HG02943 (cell line): ENCODE measurements at regions not wholly inside any gene's neighbourhood (a gene's known extent, or its start where the extent isn't known, plus 50 kb on each side); places are given as distances from the start of the nearest gene placed in this dataset.

ENCODE experiments used
- ATAC-seq: cut with Tn5 transposase; IDR thresholded peaks from one replicate; pipeline ENCODE4 v1.9.1; 2021; ENCODE audit warnings: mild to moderate bottlenecking, low read depth, moderate library complexity; ENCODE audit not compliant: unreplicated experiment

GRCh38 chr10:1807924-1808323, 70.6 kb upstream of the ADARB2 start:
- no peak for ATAC-seq

GRCh38 chr10:1807196-1807595, 69.9 kb upstream of the ADARB2 start:
- no peak for ATAC-seq

GRCh38 chr10:1802413-1802812, 65.1 kb upstream of the ADARB2 start:
- no peak for ATAC-seq

- no peak for ATAC-seq
Observed at GRCh38 chr10:1788401-1788800, 51.1 kb upstream of the ADARB2 start.
